ENCODE measurements at regions not wholly inside any gene's neighbourhood (a gene's known extent, or its start where the extent isn't known, plus 50 kb on each side); places are given as distances from the start of the nearest gene placed in this dataset.

- no peak for DNase-seq (ENCODE audit: low read depth in 2 of 2)
Measured at GRCh38 chr14:42802346-42802745, 1195.7 kb downstream of the LRFN5 start.

DNA sequence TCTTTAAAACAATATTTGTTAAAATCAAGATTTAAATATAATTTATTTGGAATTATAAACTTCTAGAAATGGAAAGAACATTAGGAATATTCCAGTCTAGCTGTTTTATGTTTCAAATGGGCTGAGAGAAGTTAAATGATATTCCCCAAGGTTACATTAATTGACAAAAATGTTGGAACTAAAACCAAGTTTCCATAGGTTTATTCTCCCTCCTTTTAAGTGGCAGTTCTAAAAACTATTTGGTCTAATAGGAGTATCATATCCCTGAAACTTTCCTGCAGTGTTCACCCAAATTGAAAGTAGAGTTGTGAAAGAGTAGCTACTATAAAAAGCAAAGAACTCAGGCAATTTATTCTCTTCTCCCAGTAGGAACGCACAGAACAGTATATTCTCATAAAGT lies 1185.5 kb downstream of the LRFN5 start:
- no peak for DNase-seq (ENCODE audit: low read depth in 2 of 2)

DNA sequence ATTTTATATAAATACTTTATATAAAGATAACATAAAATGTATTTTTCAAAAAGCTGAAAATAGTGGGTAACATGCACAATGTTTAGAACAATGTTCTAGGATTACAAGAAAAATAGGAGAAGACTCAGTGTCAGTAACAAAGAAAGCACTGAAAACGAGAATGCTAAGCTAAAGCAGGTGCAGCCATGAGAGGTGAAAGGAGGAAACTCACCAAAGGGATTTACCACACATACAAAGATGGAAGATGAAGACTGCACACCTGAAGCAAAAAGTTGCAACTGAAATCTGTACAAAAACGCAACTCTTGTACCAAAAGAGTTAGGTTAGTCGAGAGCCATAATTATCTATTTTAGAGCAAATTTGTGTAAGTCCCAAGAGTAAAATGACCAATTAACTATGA lies 1176.1 kb downstream of the LRFN5 start:
- DNase-seq (ENCODE audit: low read depth in 2 of 2): no peak

DNA sequence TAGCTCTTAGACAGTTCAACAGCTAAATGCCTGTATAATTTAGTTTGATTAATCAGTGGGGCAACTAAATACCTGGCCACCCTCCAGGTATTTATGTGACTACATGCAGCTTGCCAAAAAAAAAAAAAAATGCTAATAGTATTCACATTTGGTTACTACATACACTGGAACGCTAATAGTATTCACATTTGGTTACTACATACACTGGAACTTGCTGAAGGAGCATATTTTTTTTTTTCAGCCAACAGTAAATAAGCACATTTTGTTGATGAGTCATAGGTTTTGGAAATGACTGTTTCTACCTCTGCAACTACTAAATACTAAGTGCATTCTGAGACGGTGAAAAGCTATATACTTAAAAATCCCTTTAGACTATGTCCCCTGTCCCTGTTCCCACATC lies 1172.3 kb downstream of the LRFN5 start:
- no peak for DNase-seq (ENCODE audit: low read depth in 2 of 2)

- no peak for DNase-seq (ENCODE audit: low read depth in 2 of 2)
Measured at GRCh38 chr14:42750771-42751170, 1144.1 kb downstream of the LRFN5 start.

- DNase-seq (ENCODE audit: low read depth in 2 of 2): no peak
Measured at GRCh38 chr14:42742084-42742483, 1135.4 kb downstream of the LRFN5 start.

GRCh38 chr14:42736408-42736807 lies 1129.7 kb downstream of the LRFN5 start:
- DNase-seq (ENCODE audit: low read depth in 2 of 2): no peak

GRCh38 chr14:42734041-42734440 lies 1127.4 kb downstream of the LRFN5 start:
- no peak for DNase-seq (ENCODE audit: low read depth in 2 of 2)

- DNase-seq (ENCODE audit: low read depth in 2 of 2): no peak
Measured at GRCh38 chr14:42732005-42732404, 1125.3 kb downstream of the LRFN5 start.

GRCh38 chr14:42731480-42731879 lies 1124.8 kb downstream of the LRFN5 start:
- no peak for DNase-seq (ENCODE audit: low read depth in 2 of 2)

DNA sequence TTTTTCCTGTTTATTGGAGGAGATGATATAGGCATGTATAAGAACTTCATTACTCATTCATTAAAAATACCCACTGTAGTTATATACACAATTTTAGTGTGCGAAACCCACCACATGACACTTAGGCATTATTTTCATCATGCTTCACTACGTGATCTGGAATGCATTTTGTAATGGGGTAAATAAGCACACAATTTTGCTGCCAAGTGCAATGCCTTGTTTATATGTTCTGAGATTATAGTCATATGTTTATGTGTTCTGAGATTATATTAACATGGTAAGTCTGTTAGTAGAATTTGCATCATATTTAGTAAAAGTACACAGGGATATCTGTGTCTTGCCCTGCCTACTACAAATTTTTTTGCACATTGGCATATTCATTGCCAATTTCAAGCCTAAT lies 1123.0 kb downstream of the LRFN5 start:
- no peak for DNase-seq (ENCODE audit: low read depth in 2 of 2)

GRCh38 chr14:42719391-42719790 lies 1112.7 kb downstream of the LRFN5 start:
- no peak for DNase-seq (ENCODE audit: low read depth in 2 of 2)

DNA sequence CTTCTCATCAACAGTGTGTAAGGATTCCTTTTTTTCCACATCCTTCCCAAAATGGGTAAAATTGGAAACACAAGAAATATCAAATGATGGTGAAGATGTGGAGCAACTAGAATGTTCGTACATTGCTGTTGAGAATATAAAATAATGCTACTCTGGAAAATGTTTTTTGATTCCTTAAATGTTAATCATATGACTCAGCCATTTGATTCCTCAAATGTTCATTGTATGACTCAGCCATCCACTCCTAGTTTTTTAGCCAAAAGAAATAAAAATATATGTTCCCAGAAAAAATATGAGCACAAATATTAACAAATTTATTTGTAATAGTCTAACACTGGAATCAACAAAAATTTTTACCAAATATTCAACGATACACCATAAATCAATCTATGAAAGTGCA lies 1108.6 kb downstream of the LRFN5 start:
- no peak for DNase-seq (ENCODE audit: low read depth in 2 of 2)

GRCh38 chr14:42710071-42710470 lies 1103.4 kb downstream of the LRFN5 start:
- DNase-seq (ENCODE audit: low read depth in 2 of 2): no peak

DNA sequence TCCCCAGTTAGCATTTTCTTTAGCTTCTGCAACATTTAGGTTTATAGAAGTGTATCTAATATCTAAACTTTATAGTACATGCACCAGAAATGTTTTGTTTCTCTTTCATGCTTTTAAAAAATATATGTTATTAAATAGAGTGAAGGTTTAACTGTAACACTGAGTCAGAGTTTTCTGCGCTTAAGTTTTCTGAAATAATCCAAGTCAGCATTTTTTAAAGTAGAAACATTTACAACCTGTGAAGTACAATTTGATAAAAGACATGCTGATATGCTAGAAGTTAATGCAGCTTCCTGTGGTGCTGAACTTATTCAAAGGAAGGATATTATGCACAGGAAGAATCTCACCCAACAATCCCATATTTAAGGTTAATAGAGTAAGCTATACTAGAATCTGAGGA lies 1096.8 kb downstream of the LRFN5 start:
- DNase-seq (ENCODE audit: low read depth in 2 of 2): no peak

DNA sequence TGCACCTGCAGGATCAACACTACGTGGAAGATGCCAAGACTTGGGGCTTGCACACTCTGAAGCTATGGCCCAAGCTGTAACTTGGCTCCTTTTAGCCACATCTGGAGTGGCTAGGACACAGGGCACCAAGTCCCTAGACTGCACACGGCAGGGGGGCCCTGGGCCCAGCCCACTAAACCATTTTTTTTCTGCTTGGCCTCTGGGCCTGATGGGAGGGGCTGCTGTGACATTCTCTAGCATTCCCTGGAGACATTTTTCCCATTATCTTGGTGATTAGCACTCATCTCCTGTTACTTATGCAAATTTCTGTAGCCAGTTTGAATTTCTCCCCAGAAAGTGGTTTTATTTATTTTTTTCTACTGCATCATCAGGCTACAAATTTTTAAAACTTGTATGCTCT lies 1080.7 kb downstream of the LRFN5 start:
- DNase-seq (ENCODE audit: low read depth in 2 of 2): no peak

- DNase-seq (ENCODE audit: low read depth in 2 of 2): no peak
Measured at GRCh38 chr14:42683707-42684106, 1077.0 kb downstream of the LRFN5 start.

GRCh38 chr14:42676636-42677035 lies 1070.0 kb downstream of the LRFN5 start:
- no peak for DNase-seq (ENCODE audit: low read depth in 2 of 2)

DNA sequence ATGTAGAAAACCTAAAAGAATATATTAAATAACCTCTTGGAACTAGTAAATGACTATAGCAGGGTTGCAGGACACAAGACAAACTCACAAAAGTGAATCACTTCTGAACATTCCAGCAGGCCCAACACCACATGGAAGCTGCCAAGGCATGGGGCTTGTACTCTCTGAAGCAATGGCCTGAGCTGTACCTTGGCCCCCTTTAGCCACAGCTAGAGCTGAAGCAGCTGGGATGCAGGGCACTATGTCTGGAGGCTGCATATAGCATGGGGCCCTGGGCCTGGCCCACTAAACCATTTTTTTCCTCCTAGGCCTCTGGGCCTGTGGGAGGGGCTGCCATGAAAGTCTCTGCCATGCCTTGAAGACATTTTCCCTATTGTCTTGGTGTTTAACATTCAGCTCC lies 1067.3 kb downstream of the LRFN5 start:
- DNase-seq (ENCODE audit: low read depth in 2 of 2): no peak

GRCh38 chr14:42671636-42672035 lies 1065.0 kb downstream of the LRFN5 start:
- DNase-seq (ENCODE audit: low read depth in 2 of 2): no peak

DNA sequence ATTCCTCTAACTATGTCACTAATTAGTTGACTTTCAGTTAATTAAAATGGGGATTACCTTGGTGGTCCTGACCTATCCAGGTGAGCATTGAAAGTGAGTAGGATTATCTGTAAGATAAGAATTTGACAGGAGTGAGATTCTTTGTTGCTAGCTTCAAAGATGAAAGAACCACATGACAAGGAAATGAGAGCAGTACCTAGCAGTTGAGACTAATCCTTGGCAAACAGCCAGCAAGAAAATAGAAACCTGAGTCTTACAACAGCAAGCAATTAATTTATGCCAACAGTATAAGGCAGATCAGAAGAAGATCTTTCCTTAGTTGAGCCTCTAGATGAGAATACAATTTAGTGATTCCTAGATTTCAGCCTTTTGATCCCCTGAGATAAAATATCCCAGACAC lies 1058.4 kb downstream of the LRFN5 start:
- DNase-seq (ENCODE audit: low read depth in 2 of 2): no peak

GRCh38 chr14:42664190-42664589 lies 1057.5 kb downstream of the LRFN5 start:
- DNase-seq (ENCODE audit: low read depth in 2 of 2): no peak

- DNase-seq (ENCODE audit: low read depth in 2 of 2): no peak
Measured at GRCh38 chr14:42654707-42655106, 1048.0 kb downstream of the LRFN5 start.

DNA sequence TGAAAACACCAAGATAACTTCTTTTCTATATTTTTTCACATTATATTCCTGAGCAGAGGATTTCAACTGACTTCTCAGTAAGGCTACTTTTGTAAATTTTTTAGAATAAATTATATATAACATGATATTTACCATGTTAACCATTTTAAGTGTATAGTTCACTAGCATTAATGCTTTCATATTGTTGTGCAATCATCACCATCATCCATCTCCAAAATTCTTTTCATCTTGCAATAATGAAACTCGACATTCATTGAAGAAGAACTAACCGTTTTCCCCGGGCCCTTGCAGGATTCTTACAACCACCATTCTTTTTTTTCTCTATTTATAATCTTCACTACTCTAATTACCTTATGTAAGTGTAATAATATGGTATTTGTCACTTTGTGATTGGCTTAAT lies 1036.1 kb downstream of the LRFN5 start:
- no peak for DNase-seq (ENCODE audit: low read depth in 2 of 2)

DNA sequence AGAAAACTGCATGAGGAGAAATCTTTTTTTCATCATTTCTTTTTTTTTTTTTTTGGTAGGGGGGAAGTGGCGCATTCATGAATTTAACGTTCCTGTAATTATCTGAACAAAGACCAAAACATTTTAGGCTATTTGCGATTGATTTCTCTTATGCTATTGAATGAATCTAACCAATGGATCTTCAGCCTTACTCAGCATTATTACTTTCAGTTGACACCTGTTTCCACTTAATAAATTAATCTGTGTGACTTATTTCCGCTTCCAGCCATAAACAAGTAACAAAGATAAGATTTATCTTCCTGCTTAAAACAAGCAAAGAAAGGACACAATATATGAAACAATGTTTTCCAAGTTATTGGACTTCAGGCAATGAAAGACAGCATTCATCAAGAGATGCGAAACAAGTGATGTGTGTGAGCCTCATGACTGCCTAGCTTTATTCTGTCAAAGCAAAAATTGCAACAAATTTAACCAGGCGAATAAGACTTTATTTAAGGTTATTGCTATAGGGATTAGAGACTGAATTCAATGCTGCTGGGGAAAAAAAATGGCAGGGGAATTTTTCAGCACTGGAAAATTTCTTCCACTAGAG lies 1026.9 kb downstream of the LRFN5 start:
- DNase-seq (ENCODE audit: low read depth in 2 of 2): no peak

Data from stimulated activated CD4-positive, alpha-beta T cell treated with anti-CD3 and anti-CD28 coated beads, Interleukin-4, amount 100 ng/mL, for 48 hours (primary cell).